Spleen (tissue), 7 donors: ENCODE measurements at regions not wholly inside any gene's neighbourhood (a gene's known extent, or its start where the extent isn't known, plus 50 kb on each side); places are given as distances from the start of the nearest gene placed in this dataset.

ENCODE experiments used
- CTCF ChIP-seq, 11 experiments: fragments of 200-600 bp in 7 of 11; fragments of 450-650 bp in 4 of 11; sonication (generic) in 4 of 11; IDR thresholded peaks in 8 of 11; conservative IDR thresholded peaks in 3 of 11; 1 replicate in 7 of 11; 2 replicates in 4 of 11; pipeline versions ENCODE4 v1.4.0 to v1.8.0; 2016 to 2021; ENCODE audit warnings: antibody characterized with exemption in 11 of 11, inconsistent platforms in 4 of 11, mild to moderate bottlenecking in 1 of 11
- POLR2A ChIP-seq, 3 donors: fragments of 450-650 bp; IDR thresholded peaks; one replicate each; pipeline ENCODE4 v1.5.1; 2017; ENCODE audit warnings: antibody characterized with exemption in 3 of 3, mild to moderate bottlenecking in 1 of 3
- POLR2AphosphoS5 ChIP-seq, 3 donors: sonication (generic); formaldehyde crosslinking; IDR thresholded peaks; one replicate each; pipeline ENCODE4 v1.5.1; 2017; ENCODE audit warnings: antibody characterized with exemption in 3 of 3
- donor health status: DM: no; HTN: no; CAD: no; lungs with moderate emphysema.
- donor health status: DM: no; HTN: no; CAD: no.
- donor health status: DM: no; HTN: no; CAD: no.

GRCh38 chr11:128294671-128295050 is 292.7 kb downstream of the ETS1 start:
- TF ChIP-seq CTCF (IDR thresholded peaks at IDR 0.05 in 8 of 11, conservative IDR thresholded peaks at IDR 0.05 in 3 of 11), result no peak
- no peak for TF ChIP-seq POLR2A (IDR thresholded peaks at IDR 0.05)
- TF ChIP-seq POLR2AphosphoS5 (IDR thresholded peaks at IDR 0.05), result no peak
